ENCODE measurements at regions not wholly inside any gene's neighbourhood (a gene's known extent, or its start where the extent isn't known, plus 50 kb on each side); places are given as distances from the start of the nearest gene placed in this dataset.
A peak's percentile ranks its signal among the peaks of the same experiment; 100 is the strongest.

DNA sequence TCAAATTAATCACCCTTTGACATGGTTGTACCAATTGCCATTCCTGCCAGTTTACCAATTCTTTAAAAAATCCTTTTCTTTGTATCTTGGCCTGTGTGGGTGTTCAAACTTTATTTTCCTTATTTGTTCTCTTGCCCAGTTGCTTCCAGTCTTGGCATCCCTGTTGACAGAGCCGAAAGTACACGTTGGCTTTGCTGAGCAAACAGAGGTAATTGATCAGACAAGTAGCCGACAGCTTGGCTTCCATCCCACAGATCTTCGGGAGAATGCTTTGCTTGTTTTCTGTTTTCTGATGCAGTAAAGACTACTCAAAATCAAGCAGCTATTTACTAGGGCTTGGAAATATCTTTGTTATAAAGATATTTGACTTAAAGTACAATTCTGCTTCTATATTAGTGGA lies 506.8 kb upstream of the SALL1 start:
- no peak for DNase-seq (ENCODE audit: low read depth)
- TF ChIP-seq, protein P1, sequence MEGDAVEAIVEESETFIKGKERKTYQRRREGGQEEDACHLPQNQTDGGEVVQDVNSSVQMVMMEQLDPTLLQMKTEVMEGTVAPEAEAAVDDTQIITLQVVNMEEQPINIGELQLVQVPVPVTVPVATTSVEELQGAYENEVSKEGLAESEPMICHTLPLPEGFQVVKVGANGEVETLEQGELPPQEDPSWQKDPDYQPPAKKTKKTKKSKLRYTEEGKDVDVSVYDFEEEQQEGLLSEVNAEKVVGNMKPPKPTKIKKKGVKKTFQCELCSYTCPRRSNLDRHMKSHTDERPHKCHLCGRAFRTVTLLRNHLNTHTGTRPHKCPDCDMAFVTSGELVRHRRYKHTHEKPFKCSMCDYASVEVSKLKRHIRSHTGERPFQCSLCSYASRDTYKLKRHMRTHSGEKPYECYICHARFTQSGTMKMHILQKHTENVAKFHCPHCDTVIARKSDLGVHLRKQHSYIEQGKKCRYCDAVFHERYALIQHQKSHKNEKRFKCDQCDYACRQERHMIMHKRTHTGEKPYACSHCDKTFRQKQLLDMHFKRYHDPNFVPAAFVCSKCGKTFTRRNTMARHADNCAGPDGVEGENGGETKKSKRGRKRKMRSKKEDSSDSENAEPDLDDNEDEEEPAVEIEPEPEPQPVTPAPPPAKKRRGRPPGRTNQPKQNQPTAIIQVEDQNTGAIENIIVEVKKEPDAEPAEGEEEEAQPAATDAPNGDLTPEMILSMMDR (IDR thresholded peaks at IDR 0.05; ENCODE audit: insufficient read depth, low read length): no peak
- no peak overlapping the region for H3K4me3 ChIP-seq (ENCODE audit: low read depth, low read length)

DNA sequence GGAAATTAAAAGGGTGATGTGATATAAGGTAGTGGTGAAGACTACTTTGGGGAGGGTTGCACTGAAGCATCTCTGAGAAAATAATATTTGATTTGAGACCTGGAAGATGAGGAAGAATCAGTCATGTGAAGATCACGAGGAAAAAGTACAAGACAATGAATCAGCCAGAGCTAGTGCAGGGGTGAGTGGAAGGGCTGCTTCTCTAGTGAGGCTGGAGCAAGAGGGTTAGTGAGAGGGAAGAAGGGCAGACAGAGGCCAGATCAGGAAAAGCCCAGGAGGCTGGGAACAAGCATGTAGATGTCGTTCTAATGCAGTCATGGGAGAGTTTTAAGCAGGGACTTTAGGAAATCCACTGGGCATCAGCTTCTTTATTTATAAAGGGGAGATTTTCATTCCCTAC lies 504.2 kb upstream of the SALL1 start:
- TF ChIP-seq, protein P1 (IDR thresholded peaks at IDR 0.05; ENCODE audit: insufficient read depth, low read length): no peak
- no peak for DNase-seq (ENCODE audit: low read depth)

DNA sequence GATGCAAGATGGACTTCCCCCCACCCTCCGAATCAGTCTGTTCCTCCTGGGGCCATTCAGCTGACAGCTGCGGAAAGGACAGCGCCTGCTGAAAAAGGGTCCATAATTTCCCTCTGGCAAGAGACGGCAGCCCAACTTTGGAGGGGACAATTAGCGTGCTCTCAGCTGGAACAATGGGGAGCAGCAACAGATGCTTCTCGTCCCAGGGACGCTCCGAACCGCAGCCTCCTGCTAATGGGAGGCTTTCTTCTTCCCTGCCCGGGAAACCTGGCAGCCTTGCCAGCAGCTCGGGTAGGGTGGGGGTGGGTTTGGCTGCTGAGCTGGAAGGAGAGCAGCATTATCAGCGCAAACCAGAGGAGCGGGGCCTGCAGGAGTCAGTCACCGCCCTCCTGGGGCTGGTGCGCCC lies 500.0 kb upstream of the SALL1 start:
- peak; percentile 11 for DNase-seq (ENCODE audit: low read depth)
- TF ChIP-seq, protein P1 (IDR thresholded peaks at IDR 0.05; ENCODE audit: insufficient read depth, low read length): no peak
- H3K4me3 ChIP-seq (ENCODE audit: low read depth, low read length): no peak overlapping the region

More for the DNA sequence above, 504.2 kb upstream of the SALL1 start:
- H3K4me3 ChIP-seq (ENCODE audit: low read depth, low read length): no peak overlapping the region

DNA sequence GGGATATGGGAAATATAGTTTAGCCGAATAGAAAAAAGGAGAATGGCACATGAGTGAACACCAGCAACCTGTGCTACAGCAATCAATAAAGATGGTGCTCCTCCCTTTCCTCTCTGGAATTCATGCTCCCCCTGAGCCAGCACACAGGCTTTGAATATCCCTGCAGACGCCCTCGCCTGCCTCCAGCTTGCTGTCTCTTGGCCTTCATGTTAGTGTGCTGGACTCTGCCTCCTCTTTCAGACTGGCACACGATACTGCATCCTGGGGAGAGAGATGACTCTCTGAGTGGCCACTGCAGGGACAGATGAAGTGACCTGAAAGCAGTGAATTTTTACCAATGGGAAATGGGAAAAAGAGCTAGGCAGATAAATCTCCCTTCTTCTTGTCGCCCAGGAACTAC lies 498.6 kb upstream of the SALL1 start:
- no peak overlapping the region for H3K4me3 ChIP-seq (ENCODE audit: low read depth, low read length)
- no peak for DNase-seq (ENCODE audit: low read depth)
- TF ChIP-seq, protein P1 (IDR thresholded peaks at IDR 0.05; ENCODE audit: insufficient read depth, low read length): no peak

DNA sequence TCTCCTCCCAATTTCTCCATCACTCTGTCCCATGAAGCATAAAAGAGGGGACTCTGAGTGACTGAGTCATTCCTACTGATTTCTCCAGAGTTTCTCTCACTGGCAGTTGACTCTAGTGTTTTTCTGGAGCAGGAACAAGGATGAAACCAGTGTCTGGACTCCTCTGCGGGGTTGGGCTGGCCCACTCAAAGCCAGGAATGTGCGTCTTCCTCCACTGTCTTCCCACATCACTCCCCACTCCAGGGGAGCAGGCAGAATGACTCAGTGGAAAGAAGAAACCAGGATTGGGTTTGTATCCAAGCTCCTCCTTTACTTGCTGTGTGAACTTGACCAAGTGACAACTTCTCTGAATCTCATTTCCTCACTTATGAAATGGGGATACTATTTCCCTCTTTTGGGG lies 497.5 kb upstream of the SALL1 start:
- DNase-seq (ENCODE audit: low read depth): peak; percentile 14
- H3K4me3 ChIP-seq (ENCODE audit: low read depth, low read length): no peak overlapping the region
- TF ChIP-seq, protein P1 (IDR thresholded peaks at IDR 0.05; ENCODE audit: insufficient read depth, low read length): no peak

DNA sequence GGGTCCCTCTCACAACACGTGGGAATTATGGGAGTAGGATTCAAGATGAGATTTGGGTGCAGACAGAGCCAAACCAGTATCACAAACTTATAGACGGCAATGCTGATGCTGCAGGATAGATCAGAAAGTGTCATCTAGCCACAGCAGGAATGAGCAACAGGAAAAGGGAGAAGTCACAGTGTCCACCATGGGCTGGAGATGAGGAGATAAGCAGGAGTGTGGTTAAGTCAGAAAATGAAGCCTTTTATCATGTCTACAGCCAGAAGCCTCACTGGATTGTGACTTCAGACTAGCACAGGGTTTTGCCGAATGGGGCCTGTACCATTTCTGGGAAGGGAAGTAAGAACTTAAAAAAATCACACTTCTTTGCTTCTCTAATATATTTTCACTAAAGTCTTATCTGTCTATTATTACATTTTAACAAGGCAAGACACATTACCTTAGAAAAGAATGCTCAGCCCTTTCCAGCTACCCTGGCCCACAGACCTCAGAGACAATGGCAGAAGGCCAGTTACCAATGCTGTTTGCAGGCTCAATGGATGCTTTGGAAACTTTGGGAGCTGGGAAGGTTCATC lies 490.2 kb upstream of the SALL1 start:
- H3K4me3 ChIP-seq (ENCODE audit: low read depth, low read length): no peak overlapping the region
- TF ChIP-seq, protein P1 (IDR thresholded peaks at IDR 0.05; ENCODE audit: insufficient read depth, low read length): no peak
- DNase-seq (ENCODE audit: low read depth): peak; percentile 21

DNA sequence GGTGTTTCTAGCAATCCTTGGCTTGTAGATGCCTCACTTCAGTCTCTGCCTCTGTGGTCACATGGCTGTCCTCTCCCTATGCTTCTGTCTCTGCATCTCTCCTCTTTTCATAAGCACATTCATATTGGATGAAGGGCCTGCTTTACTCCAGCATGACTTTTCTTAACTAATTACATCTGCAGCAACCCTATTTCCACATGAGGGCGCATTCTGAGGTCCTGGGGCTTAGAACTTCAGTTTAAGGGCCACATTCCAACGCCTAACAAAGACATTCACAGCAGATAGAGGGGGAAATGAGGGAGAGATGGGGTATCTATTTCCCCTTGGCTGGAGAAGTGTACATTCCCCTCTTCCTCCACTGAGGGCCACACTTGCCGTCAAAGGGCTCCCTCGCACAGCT lies 489.1 kb upstream of the SALL1 start:
- no peak overlapping the region for H3K4me3 ChIP-seq (ENCODE audit: low read depth, low read length)
- DNase-seq (ENCODE audit: low read depth): no peak
- TF ChIP-seq, protein P1 (IDR thresholded peaks at IDR 0.05; ENCODE audit: insufficient read depth, low read length): no peak

All from fibroblast of the aortic adventitia (primary cell).